Mesothelial cell of epicardium (in vitro differentiated cells): ENCODE measurements at regions not wholly inside any gene's neighbourhood (a gene's known extent, or its start where the extent isn't known, plus 50 kb on each side); places are given as distances from the start of the nearest gene placed in this dataset.
A peak's percentile ranks its signal among the peaks of the same experiment; 100 is the strongest.

ENCODE experiments used
- DNase-seq, 2 experiments: peaks; one replicate each; pipeline ENCODE4 v3.0.0; 2021; ENCODE audit warnings: low spot score in 2 of 2; ENCODE audit not compliant: unreplicated experiment in 2 of 2
- H3K27ac Mint-ChIP-seq: 2 replicates; pipeline ENCODE4 v1.8.0; 2021; ENCODE audit warnings: mixed read lengths
- H3K27me3 Mint-ChIP-seq: 2 replicates; pipeline ENCODE4 v1.8.0; 2021; ENCODE audit warnings: low read depth, mixed read lengths
- H3K36me3 Mint-ChIP-seq: 2 replicates; pipeline ENCODE4 v1.8.0; 2021; ENCODE audit warnings: mixed read lengths
- H3K4me1 Mint-ChIP-seq: 2 replicates; pipeline ENCODE4 v1.8.0; 2021; ENCODE audit warnings: mixed read lengths
- H3K4me3 Mint-ChIP-seq: 2 replicates; pipeline ENCODE4 v1.8.0; 2021; ENCODE audit warnings: mild to moderate bottlenecking, moderate library complexity, mixed read lengths
- H3K9me3 Mint-ChIP-seq: 2 replicates; pipeline ENCODE4 v1.8.0; 2021; ENCODE audit warnings: mixed read lengths
- CTCF ChIP-seq: fragments of 200-600 bp; sonication (generic); IDR thresholded peaks from one replicate; pipeline ENCODE4 v1.5.0; 2021; ENCODE audit warnings: antibody characterized with exemption; ENCODE audit not compliant: unreplicated experiment

- Mint-ChIP-seq H3K27ac (no peak overlapping the region), H3K27me3 (peaks cover 7% of the 10 kb centered on the region), H3K9me3 (peaks cover 5% of the 10 kb centered on the region), H3K36me3 (no peaks in the 10 kb centered on the region), H3K4me3 (no peak overlapping the region), H3K4me1 (peaks cover 6% of the 10 kb centered on the region)
- DNase-seq: no peak
- TF ChIP-seq CTCF: no peak
Observed at GRCh38 chr5:60205071-60205470, 311.5 kb upstream of the PDE4D start.

- peaks cover 7% of the 10 kb centered on the region for H3K36me3 Mint-ChIP-seq
- peaks cover 8% of the 10 kb centered on the region for H3K4me1 Mint-ChIP-seq
- DNase-seq: no peak
- H3K9me3 Mint-ChIP-seq: peaks cover 18% of the 10 kb centered on the region
- no peak overlapping the region for H3K4me3 Mint-ChIP-seq
- peak overlapping the region; percentile 11 for H3K27ac Mint-ChIP-seq
- TF ChIP-seq CTCF: no peak
- no peaks in the 10 kb centered on the region for H3K27me3 Mint-ChIP-seq
Observed at GRCh38 chr5:60196385-60197113, 303.0 kb upstream of the PDE4D start.

- peaks cover 8% of the 10 kb centered on the region for H3K4me1 Mint-ChIP-seq
Observed at GRCh38 chr5:60195551-60195950, 302.0 kb upstream of the PDE4D start.

GRCh38 chr5:60195083-60195482 is 301.6 kb upstream of the PDE4D start:
- Mint-ChIP-seq H3K27me3 (peaks cover 3% of the 10 kb centered on the region), H3K36me3 (peaks cover 7% of the 10 kb centered on the region), H3K4me1 (peaks cover 8% of the 10 kb centered on the region), H3K9me3 (peaks cover 17% of the 10 kb centered on the region), H3K27ac (no peak overlapping the region), H3K4me3 (no peak overlapping the region)
- no peak for TF ChIP-seq CTCF
- DNase-seq: no peak

More at GRCh38 chr5:60195551-60195950, 302.0 kb upstream of the PDE4D start:
- TF ChIP-seq CTCF: no peak
- DNase-seq: no peak
- no peak overlapping the region for H3K27ac Mint-ChIP-seq
- no peak overlapping the region for H3K4me3 Mint-ChIP-seq
- H3K9me3 Mint-ChIP-seq: peaks cover 17% of the 10 kb centered on the region
- H3K36me3 Mint-ChIP-seq: peaks cover 7% of the 10 kb centered on the region
- H3K27me3 Mint-ChIP-seq: peaks cover 3% of the 10 kb centered on the region

- DNase-seq: no peak
- Mint-ChIP-seq H3K36me3 (peaks cover 7% of the 10 kb centered on the region), H3K27me3 (peaks cover 3% of the 10 kb centered on the region), H3K4me3 (no peak overlapping the region), H3K27ac (no peak overlapping the region), H3K4me1 (peaks cover 27% of the 10 kb centered on the region), H3K9me3 (peaks cover 7% of the 10 kb centered on the region)
- TF ChIP-seq CTCF: no peak
Observed at GRCh38 chr5:60185231-60186099, 291.9 kb upstream of the PDE4D start.
